HG03457 (cell line): ENCODE measurements at regions not wholly inside any gene's neighbourhood (a gene's known extent, or its start where the extent isn't known, plus 50 kb on each side); places are given as distances from the start of the nearest gene placed in this dataset.
"Not testable (repeated sequence)": the region's sequence is repeated elsewhere in the genome, so short reads cannot be mapped to it uniquely, and the experiment has no call there.

Experiments used
- ATAC-seq: cut with Tn5 transposase; IDR thresholded peaks from one replicate; pipeline ENCODE4 v1.9.1; 2021; ENCODE audit warnings: moderate number of reproducible peaks; ENCODE audit not compliant: unreplicated experiment

GRCh38 chr6:14883921-14884320 lies 361.9 kb upstream of the JARID2 start:
- ATAC-seq: no peak

- no peak for ATAC-seq
These were observed 360.4 kb upstream of the JARID2 start for GRCh38 chr6:14885498-14885897.

- no peak for ATAC-seq
These were observed 358.7 kb upstream of the JARID2 start for GRCh38 chr6:14887181-14887580.

- no peak for ATAC-seq
These were observed 357.8 kb upstream of the JARID2 start for GRCh38 chr6:14887986-14888574.

- ATAC-seq: no peak
These were observed 357.3 kb upstream of the JARID2 start for GRCh38 chr6:14888575-14889000.

GRCh38 chr6:14889188-14889587 lies 356.7 kb upstream of the JARID2 start:
- no peak for ATAC-seq

GRCh38 chr6:14889611-14890593 lies 356.0 kb upstream of the JARID2 start:
- ATAC-seq: no peak

GRCh38 chr6:14891820-14892375 lies 354.0 kb upstream of the JARID2 start:
- not testable (repeated sequence) for ATAC-seq

- ATAC-seq: no peak
These were observed 351.8 kb upstream of the JARID2 start for GRCh38 chr6:14894105-14894504.

- no peak for ATAC-seq
These were observed 349.4 kb upstream of the JARID2 start for GRCh38 chr6:14896475-14896874.

- no peak for ATAC-seq
These were observed 348.0 kb upstream of the JARID2 start for GRCh38 chr6:14897831-14898230.

- ATAC-seq: not testable (repeated sequence)
These were observed 346.4 kb upstream of the JARID2 start for GRCh38 chr6:14899441-14899840.

- ATAC-seq: no peak
These were observed 344.9 kb upstream of the JARID2 start for GRCh38 chr6:14900919-14901318.

GRCh38 chr6:14903176-14904038 lies 342.5 kb upstream of the JARID2 start:
- no peak for ATAC-seq

- ATAC-seq: no peak
These were observed 340.7 kb upstream of the JARID2 start for GRCh38 chr6:14905201-14905600.

- ATAC-seq: no peak
These were observed 339.2 kb upstream of the JARID2 start for GRCh38 chr6:14906621-14907020.

GRCh38 chr6:14910692-14911547 lies 334.9 kb upstream of the JARID2 start:
- ATAC-seq: peak; percentile 68

- no peak for ATAC-seq
These were observed 333.6 kb upstream of the JARID2 start for GRCh38 chr6:14912226-14912625.

- no peak for ATAC-seq
These were observed 333.2 kb upstream of the JARID2 start for GRCh38 chr6:14912706-14913105.

- no peak for ATAC-seq
These were observed 331.9 kb upstream of the JARID2 start for GRCh38 chr6:14913931-14914330.
